A673 (cell line): ENCODE measurements at regions not wholly inside any gene's neighbourhood (a gene's known extent, or its start where the extent isn't known, plus 50 kb on each side); places are given as distances from the start of the nearest gene placed in this dataset.

ENCODE experiments used
- BruUV-seq: library from RNA; stranded (reverse); fragments of 400-500 nt; replicated peaks from 2 replicates; lab custom pipeline; 2021; lab: Mats Ljungman, UMichigan
- CTCF ChIA-PET: fragments of 300-600 bp; sonication (Branson Sonifier 250); formaldehyde crosslinking; loops from one replicate; lab custom pipeline; 2022; ENCODE audit warnings: antibody characterized with exemption; lab: Charles Lee
- POLR2A ChIA-PET: fragments of 300-600 bp; sonication (Branson Sonifier 250); formaldehyde crosslinking; loops from one replicate; lab custom pipeline; 2022; ENCODE audit warnings: antibody characterized with exemption; ENCODE audit not compliant: low non-redundant PET; lab: Charles Lee
- DNase-seq: peaks from one replicate; pipeline ENCODE4 v3.0.0-alpha.2; 2015; ENCODE audit warnings: low spot score
- H3K27ac ChIP-seq: fragments of 200-600 bp; sonication (generic); 2 replicates; pipeline ENCODE4 v1.5.1; 2016; ENCODE audit warnings: mixed run types, low read depth, mild to moderate bottlenecking, mixed read lengths, antibody characterized with exemption, low read length; ENCODE audit not compliant: poor library complexity, severe bottlenecking
- H3K27me3 ChIP-seq: fragments of 200-600 bp; sonication (generic); replicated peaks from 2 replicates; pipeline ENCODE4 v1.6.1; 2017; ENCODE audit warnings: mixed run types, low read depth, mild to moderate bottlenecking, mixed read lengths, antibody characterized with exemption, low read length; ENCODE audit not compliant: insufficient read depth, poor library complexity
- H3K36me3 ChIP-seq: fragments of 200-600 bp; sonication (generic); 2 replicates; pipeline ENCODE4 v1.6.1; 2016; ENCODE audit warnings: mixed run types, mild to moderate bottlenecking, mixed read lengths, antibody characterized with exemption, low read length; ENCODE audit not compliant: insufficient read depth, poor library complexity, severe bottlenecking
- H3K4me1 ChIP-seq: fragments of 200-600 bp; sonication (generic); 2 replicates; pipeline ENCODE4 v1.6.1; 2017; ENCODE audit warnings: mixed run types, mild to moderate bottlenecking, mixed read lengths, antibody characterized with exemption, low read length; ENCODE audit not compliant: insufficient read depth, poor library complexity, severe bottlenecking
- H3K4me3 ChIP-seq: fragments of 200-600 bp; sonication (generic); 2 replicates; pipeline ENCODE4 v1.5.1; 2016; ENCODE audit warnings: low read depth, mixed run types, mild to moderate bottlenecking, mixed read lengths, low read length; ENCODE audit not compliant: poor library complexity, severe bottlenecking
- H3K9me3 ChIP-seq: fragments of 200-600 bp; sonication (generic); 2 replicates; pipeline ENCODE4 v1.6.1; 2016; ENCODE audit warnings: mixed run types, low read depth, mild to moderate bottlenecking, mixed read lengths, antibody characterized with exemption, low read length; ENCODE audit not compliant: poor library complexity, severe bottlenecking
- EZH2 ChIP-seq: fragments of 200-600 bp; sonication (generic); IDR thresholded peaks from 2 replicates; pipeline ENCODE4 v1.6.1; 2017; ENCODE audit warnings: borderline replicate concordance, low read depth, mild to moderate bottlenecking, mixed read lengths, antibody characterized with exemption, low read length; ENCODE audit not compliant: poor library complexity, severe bottlenecking
- intact Hi-C: fragments of 100-400 bp; cut with micrococcal nuclease; formaldehyde crosslinking; loops from one replicate; pipeline ENCODE4 v1.10.0; 2022; ENCODE audit not compliant: unreplicated experiment
- TF ChIP-seq, protein P1 (sequence below): fragments of 300-800, 200-600 bp; sonication (generic); conservative IDR thresholded peaks from 2 replicates; pipeline ENCODE4 v1.5.1; 2017; ENCODE audit warnings: low read depth, mild to moderate bottlenecking, antibody characterized with exemption, low read length, moderate library complexity, mixed read lengths

DNA sequence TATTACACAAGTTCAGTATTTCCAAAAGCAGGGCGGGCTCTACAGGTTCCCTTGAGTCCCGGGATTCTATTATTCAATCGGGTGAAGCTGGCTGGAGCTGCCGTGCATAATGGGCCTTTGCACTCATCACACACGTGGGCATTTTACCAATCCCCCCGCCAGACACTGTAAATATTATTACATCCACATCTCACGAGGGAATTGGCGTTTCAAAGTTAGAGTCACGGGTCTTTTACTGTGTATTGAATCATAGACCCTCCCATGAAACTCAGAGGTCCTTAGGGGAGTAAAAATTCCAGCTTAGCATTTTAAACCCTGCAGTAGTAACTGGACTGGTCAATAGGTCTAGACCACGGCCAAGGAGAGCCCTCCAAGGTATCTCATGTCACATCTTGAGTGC is 70.3 kb downstream of the MAP1LC3B2 start:
- ChIA-PET POLR2A (no interaction called here), CTCF (no interaction called here)
- Histone ChIP-seq H3K27me3 (no peaks in the 10 kb centered on the region), H3K27ac (no peak overlapping the region), H3K4me1 (no peaks in the 10 kb centered on the region), H3K4me3 (no peak overlapping the region), H3K9me3 (no peaks in the 10 kb centered on the region), H3K36me3 (no peaks in the 10 kb centered on the region)
- TF ChIP-seq, protein P1, sequence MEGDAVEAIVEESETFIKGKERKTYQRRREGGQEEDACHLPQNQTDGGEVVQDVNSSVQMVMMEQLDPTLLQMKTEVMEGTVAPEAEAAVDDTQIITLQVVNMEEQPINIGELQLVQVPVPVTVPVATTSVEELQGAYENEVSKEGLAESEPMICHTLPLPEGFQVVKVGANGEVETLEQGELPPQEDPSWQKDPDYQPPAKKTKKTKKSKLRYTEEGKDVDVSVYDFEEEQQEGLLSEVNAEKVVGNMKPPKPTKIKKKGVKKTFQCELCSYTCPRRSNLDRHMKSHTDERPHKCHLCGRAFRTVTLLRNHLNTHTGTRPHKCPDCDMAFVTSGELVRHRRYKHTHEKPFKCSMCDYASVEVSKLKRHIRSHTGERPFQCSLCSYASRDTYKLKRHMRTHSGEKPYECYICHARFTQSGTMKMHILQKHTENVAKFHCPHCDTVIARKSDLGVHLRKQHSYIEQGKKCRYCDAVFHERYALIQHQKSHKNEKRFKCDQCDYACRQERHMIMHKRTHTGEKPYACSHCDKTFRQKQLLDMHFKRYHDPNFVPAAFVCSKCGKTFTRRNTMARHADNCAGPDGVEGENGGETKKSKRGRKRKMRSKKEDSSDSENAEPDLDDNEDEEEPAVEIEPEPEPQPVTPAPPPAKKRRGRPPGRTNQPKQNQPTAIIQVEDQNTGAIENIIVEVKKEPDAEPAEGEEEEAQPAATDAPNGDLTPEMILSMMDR, result no peak
- TF ChIP-seq EZH2, result no peak
- intact Hi-C loops, result no loop called here
- DNase-seq, result no peak
- no TSS peak for BruUV-seq

DNA sequence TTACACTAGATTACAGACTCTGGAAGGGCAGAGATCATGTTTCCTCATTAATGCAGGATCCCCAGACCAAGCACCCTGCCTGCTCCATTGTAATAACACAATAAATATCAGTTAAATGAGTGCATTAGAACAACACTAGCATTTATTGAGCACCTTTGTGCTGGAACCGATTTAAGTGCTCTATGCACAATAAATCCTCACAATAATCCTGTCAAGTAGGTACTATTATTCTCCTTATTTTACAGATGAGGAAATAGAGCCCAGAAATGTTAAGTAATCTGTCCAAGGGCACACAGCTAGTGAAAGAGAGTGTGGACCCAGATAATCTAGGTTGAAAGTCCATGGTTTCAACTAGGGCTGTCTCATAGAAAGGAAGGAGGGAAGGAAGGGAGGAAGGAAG is 69.8 kb downstream of the MAP1LC3B2 start:
- CTCF ChIA-PET, result interaction anchor here (0.5 kb wide), 1 partner anchor 204 kb away, joined by 4 read pairs; no protein-coding TSS in a partner anchor
- POLR2A ChIA-PET, result no interaction called here
- TF ChIP-seq, protein P1, result no peak
- TF ChIP-seq EZH2, result no peak

DNA sequence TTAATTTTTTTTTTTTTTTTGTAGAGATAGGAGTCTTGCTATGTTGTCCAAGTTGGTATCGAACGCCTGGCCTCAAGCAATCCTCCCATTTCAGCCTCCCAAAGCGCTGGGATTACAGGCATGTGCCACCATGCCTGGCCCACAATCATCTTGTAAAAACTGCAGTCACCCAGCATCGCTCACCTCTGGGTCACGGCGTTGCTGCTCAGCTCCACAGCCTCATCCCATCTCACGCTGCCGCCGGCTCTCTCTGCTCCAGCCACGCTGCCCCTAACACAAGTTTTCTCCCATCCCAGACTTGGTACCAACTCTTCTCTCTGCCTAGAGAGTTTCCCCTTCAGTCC is 69.2 kb downstream of the MAP1LC3B2 start:
- ChIA-PET CTCF (interaction anchor here (0.5 kb wide), 1 partner anchor 203 kb away, joined by 4 read pairs; no protein-coding TSS in a partner anchor), POLR2A (no interaction called here)
- intact Hi-C loops, result no loop called here
- no peak for DNase-seq
- Histone ChIP-seq H3K27me3 (no peaks in the 10 kb centered on the region), H3K36me3 (no peaks in the 10 kb centered on the region), H3K27ac (no peak overlapping the region), H3K4me1 (no peaks in the 10 kb centered on the region), H3K4me3 (no peak overlapping the region), H3K9me3 (no peaks in the 10 kb centered on the region)
- BruUV-seq, result no TSS peak
- TF ChIP-seq EZH2, result no peak
- TF ChIP-seq, protein P1, result no peak

More for the DNA sequence above, 69.8 kb downstream of the MAP1LC3B2 start:
- H3K4me1 ChIP-seq, result no peaks in the 10 kb centered on the region
- no peak for DNase-seq
- H3K9me3 ChIP-seq, result no peaks in the 10 kb centered on the region
- H3K27ac ChIP-seq, result no peak overlapping the region
- intact Hi-C loops, result no loop called here
- no peaks in the 10 kb centered on the region for H3K27me3 ChIP-seq
- no TSS peak for BruUV-seq
- H3K4me3 ChIP-seq, result no peak overlapping the region
- no peaks in the 10 kb centered on the region for H3K36me3 ChIP-seq
